Tibial nerve (tissue), 4 donors: ENCODE measurements at regions not wholly inside any gene's neighbourhood (a gene's known extent, or its start where the extent isn't known, plus 50 kb on each side); places are given as distances from the start of the nearest gene placed in this dataset.
"Not testable (repeated sequence)": the region's sequence is repeated elsewhere in the genome, so short reads cannot be mapped to it uniquely, and the experiment has no call there.

Source experiments
- DNase-seq, 2 donors: peaks; one replicate each; pipeline ENCODE4 v3.0.0-alpha.2; 2019; ENCODE audit warnings: low spot score in 2 of 2
- H3K27ac ChIP-seq, 4 donors: fragments of 200-600 bp; sonication (generic) in 3 of 4; one replicate each; pipeline ENCODE4 v1.5.1; 2017 to 2019; ENCODE audit warnings: mild to moderate bottlenecking in 1 of 4
- H3K27me3 ChIP-seq, 2 donors: fragments of 200-600 bp; sonication (generic) in 1 of 2; one replicate each; pipeline versions ENCODE4 v1.5.1 to v1.6.0; 2017 to 2019
- H3K36me3 ChIP-seq, 3 donors: fragments of 200-600 bp; sonication (generic); one replicate each; pipeline ENCODE4 v1.5.1; 2018 to 2019
- H3K4me1 ChIP-seq, 4 donors: fragments of 200-600 bp; sonication (generic) in 3 of 4; one replicate each; pipeline ENCODE4 v1.5.1; 2017 to 2019
- H3K4me3 ChIP-seq, 4 donors: fragments of 200-600 bp; sonication (generic) in 3 of 4; one replicate each; pipeline ENCODE4 v1.5.1; 2017 to 2019; ENCODE audit warnings: mild to moderate bottlenecking in 1 of 4, moderate library complexity in 1 of 4
- H3K9me3 ChIP-seq, 4 donors: fragments of 200-600 bp; sonication (generic) in 3 of 4; one replicate each; pipeline ENCODE4 v1.5.1; 2017 to 2019
- CTCF ChIP-seq, 5 experiments: fragments of 200-600 bp in 3 of 5; fragments of 450-650 bp in 2 of 5; sonication (generic) in 3 of 5; IDR thresholded peaks; one replicate each; pipeline ENCODE4 v1.5.1; 2016 to 2019; ENCODE audit warnings: antibody characterized with exemption in 5 of 5, mild to moderate bottlenecking in 3 of 5, moderate library complexity in 2 of 5
- EP300 ChIP-seq, 2 donors: sonication (generic); formaldehyde crosslinking; IDR thresholded peaks; one replicate each; pipeline ENCODE4 v1.6.1; 2017; ENCODE audit warnings: antibody characterized with exemption in 2 of 2, mild to moderate bottlenecking in 1 of 2
- POLR2A ChIP-seq, 2 donors: fragments of 450-650 bp; IDR thresholded peaks; one replicate each; pipeline ENCODE4 v1.6.1; 2017; ENCODE audit warnings: antibody characterized with exemption in 2 of 2, mild to moderate bottlenecking in 2 of 2, moderate library complexity in 2 of 2
- WGBS, 2 donors: methylation state at CpG; one replicate each; pipeline ENCODE4 v1.1.5; 2018; 5-methylcytosine and 5-hydroxymethylcytosine counted together

GRCh38 chr5:116872486-116872885, 297.9 kb upstream of the SEMA6A start:
- no peak for DNase-seq
- TF ChIP-seq EP300 (IDR thresholded peaks at IDR 0.05) (no peak), POLR2A (IDR thresholded peaks at IDR 0.05) (no peak), CTCF (IDR thresholded peaks at IDR 0.05) (no peak)
- peaks cover 0 to 6% (median 0%) of the 10 kb centered on the region in 4 donors for H3K9me3 ChIP-seq
- no peaks in the 10 kb centered on the region for H3K36me3 ChIP-seq
- no peak overlapping the region for H3K4me3 ChIP-seq
- no peaks in the 10 kb centered on the region for H3K27me3 ChIP-seq
- H3K27ac ChIP-seq, result no peak overlapping the region
- no peaks in the 10 kb centered on the region for H3K4me1 ChIP-seq
- WGBS, 2 donors, result 91 to 98% methylated on average over 2 of the region's 2 CpGs

- DNase-seq, H3K9me3 ChIP-seq, H3K4me1 ChIP-seq, H3K27me3 ChIP-seq, H3K27ac ChIP-seq, H3K4me3 ChIP-seq, H3K36me3 ChIP-seq: not testable (repeated sequence)
- WGBS, 2 donors, result 91 to 95% methylated on average over 6 of the region's 6 CpGs
Observed at GRCh38 chr5:116867825-116868224, 293.2 kb upstream of the SEMA6A start.

- no peak for TF ChIP-seq EP300 (IDR thresholded peaks at IDR 0.05)
- no peak for TF ChIP-seq CTCF (IDR thresholded peaks at IDR 0.05)
- DNase-seq, result no peak
- Histone ChIP-seq H3K4me1 (no peaks in the 10 kb centered on the region), H3K4me3 (no peak overlapping the region), H3K27ac (no peak overlapping the region), H3K36me3 (no peaks in the 10 kb centered on the region), H3K9me3 (peaks cover 0 to 6% (median 2%) of the 10 kb centered on the region in 4 donors), H3K27me3 (no peaks in the 10 kb centered on the region)
- 56 to 68% methylated on average over 2 of the region's 2 CpGs for WGBS, 2 donors
Observed at GRCh38 chr5:116865651-116866050, 291.0 kb upstream of the SEMA6A start.

GRCh38 chr5:116864838-116865190, 290.2 kb upstream of the SEMA6A start:
- Histone ChIP-seq H3K27me3 (no peaks in the 10 kb centered on the region), H3K4me3 (no peak overlapping the region), H3K4me1 (no peaks in the 10 kb centered on the region), H3K27ac (no peak overlapping the region), H3K9me3 (peaks cover 0 to 6% (median 2%) of the 10 kb centered on the region in 4 donors), H3K36me3 (no peaks in the 10 kb centered on the region)
- no peak for DNase-seq
- TF ChIP-seq EP300 (IDR thresholded peaks at IDR 0.05) (no peak), CTCF (IDR thresholded peaks at IDR 0.05) (no peak), POLR2A (IDR thresholded peaks at IDR 0.05) (no peak)

GRCh38 chr5:116864157-116864837, 289.7 kb upstream of the SEMA6A start:
- Histone ChIP-seq H3K27ac (no peak overlapping the region), H3K4me3 (no peak overlapping the region), H3K36me3 (no peaks in the 10 kb centered on the region), H3K9me3 (peaks cover 0 to 4% (median under 1%) of the 10 kb centered on the region in 4 donors), H3K27me3 (no peaks in the 10 kb centered on the region), H3K4me1 (no peaks in the 10 kb centered on the region)
- TF ChIP-seq EP300 (IDR thresholded peaks at IDR 0.05) (no peak), CTCF (IDR thresholded peaks at IDR 0.05) (no peak), POLR2A (IDR thresholded peaks at IDR 0.05) (no peak)
- DNase-seq, result no peak
- 29 to 41% methylated on average over 9 of the region's 9 CpGs for WGBS, 2 donors
